ENCODE measurements at regions not wholly inside any gene's neighbourhood (a gene's known extent, or its start where the extent isn't known, plus 50 kb on each side); places are given as distances from the start of the nearest gene placed in this dataset.

DNA sequence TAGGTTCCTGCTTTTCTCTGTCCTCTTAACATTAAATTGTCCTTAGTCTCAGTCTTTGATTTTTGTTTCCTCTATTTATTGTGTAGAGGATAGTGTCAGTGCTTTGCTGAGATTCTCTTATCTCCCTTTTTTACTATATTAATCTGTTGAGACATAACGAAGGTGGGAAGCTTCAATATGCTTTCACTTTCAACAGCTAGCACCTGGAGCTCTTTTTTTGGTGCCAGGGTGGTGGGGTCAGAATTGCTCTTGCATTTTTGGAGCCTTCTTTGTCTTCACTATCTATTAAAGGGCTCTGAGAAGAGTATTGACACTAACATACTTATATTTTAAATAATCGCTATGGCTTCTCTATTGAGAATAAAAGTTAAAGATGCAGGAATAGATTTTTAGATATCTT is 97.1 kb upstream of the EPHA7 start:
- H3K9me3 Mint-ChIP-seq, result peaks cover 3% of the 10 kb centered on the region
- H3K27ac Mint-ChIP-seq, result no peak overlapping the region
- H3K4me1 Mint-ChIP-seq (ENCODE audit: low read depth), result no peaks in the 10 kb centered on the region
- CTCF ChIA-PET, result interaction anchor here (0.6 kb wide), 1 partner anchor 1378 kb away, joined by 3 read pairs; no protein-coding TSS in a partner anchor
- no peak overlapping the region for H3K4me3 Mint-ChIP-seq
- no peaks in the 10 kb centered on the region for H3K36me3 Mint-ChIP-seq (ENCODE audit: low read depth)
- no peaks in the 10 kb centered on the region for H3K27me3 Mint-ChIP-seq (ENCODE audit: low read depth)
- no peak for DNase-seq
- intact Hi-C loops (cut with micrococcal nuclease), result no loop called here

DNA sequence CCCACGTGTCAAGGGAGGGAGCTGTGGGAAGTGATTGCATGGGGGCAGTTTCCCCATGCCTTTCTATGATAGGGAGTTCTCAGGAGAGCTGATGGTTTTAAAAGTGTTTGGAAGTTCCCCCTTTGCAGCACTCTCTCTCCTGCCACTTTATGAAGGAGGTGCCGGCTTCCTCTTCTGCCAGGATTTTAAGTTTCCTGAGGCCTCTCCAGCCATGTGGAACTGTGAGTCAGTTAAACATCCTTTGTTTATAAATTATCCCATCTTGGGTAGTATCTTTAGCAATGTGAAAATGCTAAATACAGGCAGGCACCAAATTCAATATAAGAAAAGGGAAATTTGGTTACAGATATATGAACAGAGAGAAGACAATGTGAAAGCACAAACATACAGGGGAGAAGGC is 96.4 kb upstream of the EPHA7 start:
- no peak overlapping the region for H3K27ac Mint-ChIP-seq
- H3K4me1 Mint-ChIP-seq (ENCODE audit: low read depth), result no peaks in the 10 kb centered on the region
- peaks cover 3% of the 10 kb centered on the region for H3K9me3 Mint-ChIP-seq
- CTCF ChIA-PET, result no interaction called here
- no peaks in the 10 kb centered on the region for H3K36me3 Mint-ChIP-seq (ENCODE audit: low read depth)
- no peak for DNase-seq
- intact Hi-C loops (cut with micrococcal nuclease), result no loop called here
- H3K27me3 Mint-ChIP-seq (ENCODE audit: low read depth), result no peaks in the 10 kb centered on the region
- H3K4me3 Mint-ChIP-seq, result no peak overlapping the region

GRCh38 chr6:93498713-93499112 is 79.4 kb upstream of the EPHA7 start:
- no peaks in the 10 kb centered on the region for H3K4me1 Mint-ChIP-seq (ENCODE audit: low read depth)
- H3K9me3 Mint-ChIP-seq, result peaks cover 10% of the 10 kb centered on the region
- H3K4me3 Mint-ChIP-seq, result no peak overlapping the region
- DNase-seq, result no peak
- H3K27me3 Mint-ChIP-seq (ENCODE audit: low read depth), result no peaks in the 10 kb centered on the region
- H3K36me3 Mint-ChIP-seq (ENCODE audit: low read depth), result no peaks in the 10 kb centered on the region
- intact Hi-C loops (cut with micrococcal nuclease), result no loop called here
- no peak overlapping the region for H3K27ac Mint-ChIP-seq
- CTCF ChIA-PET, result no interaction called here

DNA sequence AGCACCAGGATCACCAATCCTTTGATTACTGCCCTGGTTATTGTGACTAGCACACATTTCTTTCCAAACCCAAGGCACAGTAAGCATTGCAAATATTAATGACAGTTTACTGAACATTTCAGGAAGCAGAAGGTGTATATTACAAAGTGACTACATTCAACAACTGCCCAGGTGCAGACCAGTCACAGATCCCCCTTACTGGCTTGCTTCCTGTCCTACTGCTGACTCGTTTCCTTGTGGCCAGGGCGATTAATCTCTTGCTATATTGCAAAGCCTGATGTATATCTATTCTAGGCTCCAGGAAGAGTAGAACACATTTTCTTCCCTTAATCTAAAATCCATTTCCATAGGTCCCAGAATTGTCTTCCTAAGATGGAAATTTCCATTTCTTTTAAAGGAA is 77.2 kb upstream of the EPHA7 start:
- H3K4me3 Mint-ChIP-seq, result no peak overlapping the region
- H3K36me3 Mint-ChIP-seq (ENCODE audit: low read depth), result no peaks in the 10 kb centered on the region
- no peak for DNase-seq
- H3K9me3 Mint-ChIP-seq, result peaks cover 7% of the 10 kb centered on the region
- no peaks in the 10 kb centered on the region for H3K27me3 Mint-ChIP-seq (ENCODE audit: low read depth)
- intact Hi-C loops (cut with micrococcal nuclease), result no loop called here
- no peaks in the 10 kb centered on the region for H3K4me1 Mint-ChIP-seq (ENCODE audit: low read depth)
- CTCF ChIA-PET, result no interaction called here
- H3K27ac Mint-ChIP-seq, result no peak overlapping the region

DNA sequence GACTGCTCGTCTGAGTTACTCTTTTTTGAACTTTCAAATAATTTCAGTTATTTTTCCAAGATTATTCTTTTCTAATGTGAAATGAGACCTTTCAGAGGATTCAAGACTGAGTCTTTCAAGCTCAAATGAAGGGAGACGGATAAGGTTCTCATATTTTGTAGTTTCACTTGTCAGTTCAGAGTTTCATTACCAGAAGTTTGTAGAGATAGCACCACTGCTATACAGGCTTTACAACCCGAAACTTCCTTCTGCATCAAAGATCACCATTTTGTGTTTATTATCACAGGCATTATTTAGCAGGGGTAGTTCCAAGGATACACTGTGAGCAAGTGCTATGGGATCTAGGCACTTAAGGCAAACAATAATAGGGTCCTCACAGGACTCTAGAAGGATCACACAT is 74.7 kb upstream of the EPHA7 start:
- Mint-ChIP-seq H3K27ac (no peak overlapping the region), H3K27me3 (ENCODE audit: low read depth) (no peaks in the 10 kb centered on the region), H3K9me3 (peaks cover 4% of the 10 kb centered on the region), H3K4me1 (ENCODE audit: low read depth) (no peaks in the 10 kb centered on the region), H3K36me3 (ENCODE audit: low read depth) (no peaks in the 10 kb centered on the region), H3K4me3 (no peak overlapping the region)
- no peak for DNase-seq
- CTCF ChIA-PET, result no interaction called here
- intact Hi-C loops (cut with micrococcal nuclease), result no loop called here

DNA sequence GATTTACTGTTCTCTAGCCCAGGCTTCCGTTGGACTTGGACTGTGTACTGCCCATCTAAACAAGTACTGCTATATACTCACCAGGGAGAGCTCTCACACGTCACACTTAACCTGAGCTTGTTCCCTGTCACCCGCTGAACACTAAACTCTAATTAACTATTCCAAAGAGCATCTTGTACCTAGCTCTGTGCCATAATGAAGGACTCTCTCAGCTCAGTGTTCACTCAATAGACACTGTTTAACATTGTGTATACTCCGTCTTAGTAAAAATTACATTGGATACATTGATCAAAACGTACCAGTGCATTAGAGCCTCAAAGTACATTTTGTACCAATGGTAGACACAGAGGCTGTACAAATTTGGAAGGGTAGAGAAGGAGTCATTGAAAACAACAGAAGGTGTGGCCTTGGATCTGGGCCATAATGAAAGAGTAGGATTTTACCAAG is 55.4 kb upstream of the EPHA7 start:
- H3K36me3 Mint-ChIP-seq (ENCODE audit: low read depth), result no peaks in the 10 kb centered on the region
- no peak for DNase-seq
- H3K27ac Mint-ChIP-seq, result no peak overlapping the region
- CTCF ChIA-PET, result no interaction called here
- no peak overlapping the region for H3K4me3 Mint-ChIP-seq
- no peaks in the 10 kb centered on the region for H3K4me1 Mint-ChIP-seq (ENCODE audit: low read depth)
- intact Hi-C loops (cut with micrococcal nuclease), result no loop called here
- H3K27me3 Mint-ChIP-seq (ENCODE audit: low read depth), result no peaks in the 10 kb centered on the region
- peaks cover 3% of the 10 kb centered on the region for H3K9me3 Mint-ChIP-seq

DNA sequence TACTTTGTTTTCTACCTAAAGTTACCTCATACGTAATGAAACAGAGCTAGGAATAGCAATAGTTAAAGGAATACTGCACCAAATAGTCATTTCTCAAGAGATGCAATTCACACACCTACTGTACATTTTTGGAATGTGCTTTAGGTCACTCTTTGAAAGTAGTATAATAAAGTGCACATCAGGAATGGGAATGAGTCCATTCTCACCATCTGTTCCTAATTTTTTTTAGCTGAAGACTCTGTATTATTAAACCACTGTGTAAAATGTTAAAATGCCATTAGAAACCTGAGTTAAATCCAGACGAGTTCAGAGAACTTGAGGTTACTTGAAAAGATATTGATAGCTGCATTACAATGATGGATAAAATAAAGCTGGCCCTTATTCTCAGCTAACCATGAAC is 51.9 kb upstream of the EPHA7 start:
- no peak for DNase-seq

More for the DNA sequence above, 51.9 kb upstream of the EPHA7 start:
- CTCF ChIA-PET, result no interaction called here
- Mint-ChIP-seq H3K4me3 (no peak overlapping the region), H3K9me3 (peaks cover 8% of the 10 kb centered on the region), H3K4me1 (ENCODE audit: low read depth) (no peaks in the 10 kb centered on the region), H3K36me3 (ENCODE audit: low read depth) (no peaks in the 10 kb centered on the region), H3K27me3 (ENCODE audit: low read depth) (no peaks in the 10 kb centered on the region), H3K27ac (no peak overlapping the region)
- intact Hi-C loops (cut with micrococcal nuclease), result no loop called here
